Osteoblast (primary cell): ENCODE measurements at regions not wholly inside any gene's neighbourhood (a gene's known extent, or its start where the extent isn't known, plus 50 kb on each side); places are given as distances from the start of the nearest gene placed in this dataset.
A peak's percentile ranks its signal among the peaks of the same experiment; 100 is the strongest.

Source experiments
- DNase-seq: peaks from one replicate; pipeline ENCODE4 v3.0.0; 2011; ENCODE audit warnings: low spot score, mixed read lengths; ENCODE audit not compliant: insufficient read length; ENCODE audit errors: missing footprints
- H2AFZ ChIP-seq: 2 replicates; pipeline ENCODE4 v1.6.0; 2011; ENCODE audit warnings: mild to moderate bottlenecking, low read length
- H3K27ac ChIP-seq: 2 replicates; pipeline ENCODE4 v1.5.1; 2011; ENCODE audit warnings: mild to moderate bottlenecking, low read depth, low read length, moderate library complexity
- H3K27me3 ChIP-seq: 2 replicates; pipeline ENCODE4 v1.6.0; 2012; ENCODE audit warnings: mild to moderate bottlenecking, control low read depth, inconsistent platforms, low read length, moderate library complexity; ENCODE audit not compliant: insufficient read depth
- H3K36me3 ChIP-seq: 2 replicates; pipeline ENCODE4 v1.5.1; 2011; ENCODE audit warnings: mild to moderate bottlenecking, low read length, control low read depth, moderate library complexity; ENCODE audit not compliant: insufficient read depth
- H3K4me1 ChIP-seq: 2 replicates; pipeline ENCODE4 v1.5.1; 2011; ENCODE audit warnings: mild to moderate bottlenecking, low read length, control low read depth, moderate library complexity; ENCODE audit not compliant: insufficient read depth
- H3K4me2 ChIP-seq: 2 replicates; pipeline ENCODE4 v1.6.0; 2011; ENCODE audit warnings: mild to moderate bottlenecking, low read length; ENCODE audit not compliant: insufficient read depth
- H3K4me3 ChIP-seq: fragments of 200-600 bp; sonication (generic); 3 replicates; pipeline ENCODE4 v1.5.1; 2012; ENCODE audit warnings: mild to moderate bottlenecking, low read length, inconsistent platforms; ENCODE audit not compliant: insufficient read depth
- H3K79me2 ChIP-seq: 2 replicates; pipeline ENCODE4 v1.6.0; 2012; ENCODE audit warnings: mild to moderate bottlenecking, low read length, control low read depth, inconsistent platforms; ENCODE audit not compliant: insufficient read depth
- H3K9me3 ChIP-seq: 2 replicates; pipeline ENCODE4 v1.5.1; 2011; ENCODE audit warnings: low read depth, low read length, control low read depth
- H4K20me1 ChIP-seq: 2 replicates; pipeline ENCODE4 v1.6.0; 2012; ENCODE audit warnings: mild to moderate bottlenecking, low read length, control low read depth; ENCODE audit not compliant: insufficient read depth
- CTCF ChIP-seq: IDR thresholded peaks from 2 replicates; pipeline ENCODE4 v1.5.1; 2011; ENCODE audit warnings: mild to moderate bottlenecking, low read depth, low read length, moderate library complexity; ENCODE audit errors: extremely low read depth

- no peak overlapping the region for H3K4me2 ChIP-seq
- H2AFZ ChIP-seq: peak overlapping the region; percentile 21
- no peak overlapping the region for H3K4me3 ChIP-seq
- no peaks in the 10 kb centered on the region for H3K9me3 ChIP-seq
- H4K20me1 ChIP-seq: no peaks in the 10 kb centered on the region
- H3K27me3 ChIP-seq: no peaks in the 10 kb centered on the region
- TF ChIP-seq CTCF: no peak
- H3K27ac ChIP-seq: no peak overlapping the region
- no peaks in the 10 kb centered on the region for H3K36me3 ChIP-seq
- H3K4me1 ChIP-seq: peaks cover 7% of the 10 kb centered on the region
- peak; percentile 45 for DNase-seq
- H3K79me2 ChIP-seq: no peaks in the 10 kb centered on the region
Measured at GRCh38 chr6:12472601-12473038, 182.5 kb downstream of the EDN1 start.

- DNase-seq: no peak
- H3K4me2 ChIP-seq: no peak overlapping the region
- no peak overlapping the region for H2AFZ ChIP-seq
- no peaks in the 10 kb centered on the region for H3K9me3 ChIP-seq
- H4K20me1 ChIP-seq: no peaks in the 10 kb centered on the region
- peaks cover 7% of the 10 kb centered on the region for H3K4me1 ChIP-seq
- no peak overlapping the region for H3K4me3 ChIP-seq
- no peak for TF ChIP-seq CTCF
- H3K27me3 ChIP-seq: no peaks in the 10 kb centered on the region
- no peaks in the 10 kb centered on the region for H3K79me2 ChIP-seq
- H3K27ac ChIP-seq: no peak overlapping the region
- no peaks in the 10 kb centered on the region for H3K36me3 ChIP-seq
Measured at GRCh38 chr6:12473494-12473893, 183.3 kb downstream of the EDN1 start.

- Histone ChIP-seq H3K79me2 (no peaks in the 10 kb centered on the region), H3K36me3 (no peaks in the 10 kb centered on the region), H2AFZ (no peak overlapping the region), H3K27me3 (no peaks in the 10 kb centered on the region), H3K4me2 (no peak overlapping the region), H4K20me1 (no peaks in the 10 kb centered on the region), H3K4me3 (no peak overlapping the region), H3K27ac (no peak overlapping the region), H3K4me1 (peaks cover 7% of the 10 kb centered on the region), H3K9me3 (no peaks in the 10 kb centered on the region)
- TF ChIP-seq CTCF: no peak
- no peak for DNase-seq
Measured at GRCh38 chr6:12474167-12475140, 184.3 kb downstream of the EDN1 start.

- Histone ChIP-seq H3K27me3 (no peaks in the 10 kb centered on the region), H3K27ac (no peak overlapping the region), H2AFZ (no peak overlapping the region), H3K36me3 (no peaks in the 10 kb centered on the region), H3K4me3 (no peak overlapping the region), H3K4me2 (no peak overlapping the region), H4K20me1 (no peaks in the 10 kb centered on the region), H3K79me2 (no peaks in the 10 kb centered on the region), H3K9me3 (no peaks in the 10 kb centered on the region), H3K4me1 (peaks cover 12% of the 10 kb centered on the region)
- DNase-seq: no peak
- no peak for TF ChIP-seq CTCF
Measured at GRCh38 chr6:12476484-12476883, 186.3 kb downstream of the EDN1 start.
